GM12878 (cell line): ENCODE measurements at regions not wholly inside any gene's neighbourhood (a gene's known extent, or its start where the extent isn't known, plus 50 kb on each side); places are given as distances from the start of the nearest gene placed in this dataset.

Source experiments
- ATF7 ChIP-seq: fragments of 450-650 bp; IDR thresholded peaks from 2 replicates; pipeline ENCODE4 v1.6.1; 2016; ENCODE audit warnings: low read depth, mild to moderate bottlenecking
- BCLAF1 ChIP-seq: fragments of 450-650 bp; IDR thresholded peaks from 2 replicates; pipeline ENCODE4 v1.6.1; 2017; ENCODE audit warnings: antibody characterized with exemption, mild to moderate bottlenecking, moderate library complexity
- CHD2 ChIP-seq: IDR thresholded peaks from 2 replicates; pipeline ENCODE4 v1.6.1; 2011; ENCODE audit warnings: low read depth, low read length, improper control_type of control experiment, borderline replicate concordance
- NRF1 ChIP-seq: conservative IDR thresholded peaks from 2 replicates; pipeline ENCODE4 v1.6.1; 2011; ENCODE audit warnings: mild to moderate bottlenecking, low read depth, low read length, improper control_type of control experiment
- RUNX3 ChIP-seq: IDR thresholded peaks from 2 replicates; pipeline ENCODE4 v1.6.1; 2012; ENCODE audit warnings: low read length, inconsistent platforms
- SMARCA5 ChIP-seq: fragments of 450-650 bp; IDR thresholded peaks from 2 replicates; pipeline ENCODE4 v1.6.1; 2017; ENCODE audit warnings: mild to moderate bottlenecking

- TF ChIP-seq CHD2 (no peak), RUNX3 (no peak), NRF1 (no peak), SMARCA5 (no peak), ATF7 (no peak), BCLAF1 (no peak)
Observed at GRCh38 chr4:20490734-20491133, 209.5 kb upstream of the PACRGL start.
